Posterior vena cava (tissue), 2 donors: ENCODE measurements at regions not wholly inside any gene's neighbourhood (a gene's known extent, or its start where the extent isn't known, plus 50 kb on each side); places are given as distances from the start of the nearest gene placed in this dataset.
"Not testable (repeated sequence)": the region's sequence is repeated elsewhere in the genome, so short reads cannot be mapped to it uniquely, and the experiment has no call there.

Source experiments
- DNase-seq: peaks from one replicate; pipeline ENCODE4 v3.0.0-alpha.2; 2020; ENCODE audit warnings: low spot score
- intact Hi-C, 2 donors: fragments of 100-400 bp; cut with DNase I; formaldehyde crosslinking; loops; one replicate each; pipeline versions ENCODE4 v1.14.1 to v1.14.2; 2022 to 2023
- donor health status: DM: yes; HTN: yes; CAD: no.
- donor health status: DM: yes; HTN: yes; CAD: no.

DNA sequence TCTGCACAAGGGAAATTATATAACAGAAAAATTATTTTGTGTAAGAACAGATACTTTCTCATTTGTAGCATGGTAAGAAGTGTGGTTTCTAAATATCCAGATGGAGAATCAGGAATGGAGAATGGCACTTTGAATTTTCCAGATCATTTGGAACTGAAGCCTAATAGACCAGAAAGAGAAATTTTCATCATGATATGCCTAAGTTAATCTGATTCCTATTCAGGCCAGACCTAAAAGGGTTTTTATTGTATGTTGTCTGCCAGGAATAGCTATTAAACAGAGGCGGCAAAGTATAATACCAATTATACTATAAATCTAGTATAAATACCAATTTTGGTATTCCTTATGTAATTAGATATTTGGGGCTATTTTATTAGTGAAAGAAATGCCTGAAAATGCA lies 382.7 kb upstream of the FAR2 start:
- intact Hi-C loops: no loop called here

DNA sequence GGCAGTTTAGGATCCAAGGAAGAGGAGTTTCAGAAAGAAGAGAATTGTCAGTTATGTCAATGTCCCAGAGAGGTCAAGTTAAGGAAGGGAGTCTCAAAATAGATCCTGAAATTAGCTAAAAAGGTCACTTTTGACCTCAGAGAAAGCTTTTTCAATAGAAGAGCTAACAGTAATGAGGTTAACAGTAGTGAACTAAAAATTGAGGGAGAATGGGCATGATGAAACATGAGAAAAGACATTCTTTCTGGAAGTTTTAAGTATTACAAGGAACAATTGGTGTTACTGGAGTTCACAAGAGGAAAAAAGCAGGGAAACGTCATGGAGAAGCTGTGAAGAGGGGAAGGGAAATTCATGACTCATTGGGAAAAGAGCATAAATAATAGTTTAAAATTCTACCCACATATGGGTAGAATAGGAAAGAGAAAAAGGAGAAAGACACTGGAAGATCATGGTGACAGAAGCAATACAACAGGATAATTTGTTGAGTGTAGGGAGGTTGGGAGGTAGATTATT lies 381.2 kb upstream of the FAR2 start:
- intact Hi-C loops: no loop called here
- no peak for DNase-seq

More for the DNA sequence above, 382.7 kb upstream of the FAR2 start:
- no peak for DNase-seq

DNA sequence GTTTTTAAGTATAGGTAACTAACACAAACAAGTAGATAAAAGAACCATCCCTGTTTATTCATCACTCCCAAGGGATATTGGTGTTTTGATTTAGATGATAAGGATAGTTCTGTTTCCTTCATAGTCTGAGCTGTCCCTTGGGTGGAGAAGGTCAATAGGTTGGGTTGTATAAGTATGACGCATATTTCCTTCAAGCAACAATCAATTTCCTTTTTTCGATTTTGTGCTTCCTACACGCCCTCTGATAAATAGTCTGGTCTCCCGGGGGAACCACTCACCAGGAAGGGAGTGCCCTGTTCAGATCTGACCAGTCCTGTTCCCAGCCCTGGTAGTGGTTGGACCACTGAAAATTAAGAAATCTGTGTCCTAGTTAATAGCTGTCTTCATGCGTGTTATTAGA lies 378.8 kb upstream of the FAR2 start:
- no peak for DNase-seq
- intact Hi-C loops: no loop called here

DNA sequence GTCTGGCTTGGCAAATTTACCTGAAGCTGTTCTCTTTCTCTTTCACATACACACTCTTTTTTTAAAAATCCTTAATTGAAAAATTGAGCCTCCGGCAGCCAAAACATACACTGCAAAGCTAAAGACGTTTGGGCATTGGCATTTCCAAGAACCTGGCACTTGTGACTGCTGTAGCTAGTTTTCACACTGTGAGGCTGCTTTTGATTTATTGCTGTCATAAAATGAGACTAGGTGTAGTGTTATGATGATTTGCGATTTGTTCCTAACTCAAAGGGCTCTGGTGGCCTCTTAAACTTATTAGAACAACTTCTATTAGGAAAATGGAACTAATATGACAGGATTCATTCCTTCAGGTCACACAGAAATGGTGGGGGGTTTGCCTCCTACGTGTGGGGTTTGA lies 377.1 kb upstream of the FAR2 start:
- no peak for DNase-seq
- intact Hi-C loops: no loop called here

DNA sequence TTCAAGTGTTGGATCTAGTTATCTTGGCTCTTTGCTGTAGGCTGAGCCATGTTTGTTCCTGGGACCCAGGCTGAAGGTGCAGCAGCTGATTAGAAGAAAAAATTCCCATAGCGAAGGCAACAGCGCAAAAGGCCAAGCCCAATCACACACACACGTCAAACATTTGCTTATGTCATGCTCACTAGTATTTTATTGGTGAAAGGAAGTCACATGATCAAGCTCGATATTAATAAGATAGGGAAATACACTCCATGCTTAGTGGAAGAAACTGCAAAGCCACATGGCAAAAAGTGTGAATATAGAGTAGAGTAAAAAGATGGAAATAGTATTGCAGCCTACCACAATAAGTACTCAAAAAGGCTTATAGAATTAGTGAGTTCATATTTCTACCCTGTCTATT lies 373.5 kb upstream of the FAR2 start:
- intact Hi-C loops: no loop called here
- no peak for DNase-seq

DNA sequence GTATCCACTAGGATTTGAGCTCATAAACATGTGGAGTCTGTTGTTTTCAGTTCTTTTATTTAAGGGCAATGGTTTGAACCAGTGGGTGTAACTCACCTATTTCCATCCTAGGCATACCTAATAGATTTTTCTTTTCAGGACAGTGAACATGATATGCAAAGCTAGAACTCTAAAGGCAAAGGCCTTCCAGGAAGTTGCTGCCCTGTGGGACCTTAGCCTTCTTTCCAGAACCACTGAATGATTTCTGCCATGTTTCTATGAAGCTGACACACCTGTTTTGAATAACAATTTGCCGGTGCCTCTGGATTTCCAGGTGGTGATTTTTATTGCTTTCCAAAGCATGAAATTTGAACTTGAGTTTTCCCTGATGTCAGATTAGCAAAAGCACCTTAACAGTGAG lies 372.9 kb upstream of the FAR2 start:
- DNase-seq: no peak
- intact Hi-C loops: no loop called here

DNA sequence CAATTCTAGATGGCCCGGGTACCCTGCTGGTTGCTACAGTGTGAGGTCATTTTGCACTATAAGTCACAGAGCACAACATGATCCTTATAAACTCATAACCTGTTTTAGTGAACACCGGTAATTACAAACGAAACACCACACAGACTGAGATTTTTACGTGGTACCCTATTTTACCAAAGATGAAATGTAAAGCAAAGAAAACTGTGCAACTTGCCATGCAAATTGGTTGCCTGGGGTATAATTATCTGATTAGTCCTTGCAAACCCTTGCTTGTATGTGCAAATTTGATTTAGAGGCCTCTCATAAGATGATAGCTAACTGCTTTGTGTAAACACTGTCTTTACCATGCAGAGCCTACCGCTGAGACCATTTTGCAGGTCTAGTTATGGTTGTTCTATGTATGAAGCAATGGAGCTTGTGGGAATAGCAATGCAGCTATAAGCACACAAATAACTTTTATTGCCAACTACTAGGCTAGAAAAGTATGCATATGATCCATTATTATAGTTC lies 372.1 kb upstream of the FAR2 start:
- intact Hi-C loops: no loop called here
- no peak for DNase-seq

DNA sequence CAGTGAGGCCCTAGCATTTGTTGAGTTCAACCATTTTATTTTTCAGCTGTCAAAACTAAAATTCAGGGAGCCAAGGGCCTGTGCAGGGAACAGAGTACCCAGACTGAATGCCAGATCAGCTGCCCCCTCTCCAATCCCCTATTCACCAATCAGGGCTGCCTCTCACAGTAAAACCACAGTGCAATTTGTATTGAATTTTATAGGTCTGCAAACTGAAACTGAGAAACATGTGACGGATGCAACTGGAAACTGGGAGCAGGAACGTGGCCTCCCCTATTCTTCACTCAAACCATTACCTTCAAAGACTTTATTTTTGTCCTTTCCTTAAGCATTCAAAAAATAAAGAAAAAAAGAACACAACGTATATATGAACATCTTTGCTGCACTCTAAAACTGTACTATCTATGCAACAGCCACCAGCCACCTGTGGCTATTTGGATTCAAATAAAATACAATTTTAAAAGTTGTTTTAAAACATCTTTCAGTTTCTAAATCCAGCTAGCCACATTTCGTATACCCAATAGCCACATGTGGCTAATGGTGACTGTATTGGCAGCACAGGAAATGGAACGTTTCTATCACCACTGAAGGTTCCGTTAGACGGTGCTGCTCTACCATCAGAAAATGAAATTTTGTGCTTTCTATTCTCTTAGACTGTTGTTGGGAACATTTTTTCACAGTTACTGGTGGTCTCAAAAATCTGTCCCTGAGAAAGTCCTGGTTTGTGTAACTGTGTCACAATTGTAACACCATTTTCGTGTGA lies 371.3 kb upstream of the FAR2 start:
- DNase-seq: no peak
- intact Hi-C loops: no loop called here

DNA sequence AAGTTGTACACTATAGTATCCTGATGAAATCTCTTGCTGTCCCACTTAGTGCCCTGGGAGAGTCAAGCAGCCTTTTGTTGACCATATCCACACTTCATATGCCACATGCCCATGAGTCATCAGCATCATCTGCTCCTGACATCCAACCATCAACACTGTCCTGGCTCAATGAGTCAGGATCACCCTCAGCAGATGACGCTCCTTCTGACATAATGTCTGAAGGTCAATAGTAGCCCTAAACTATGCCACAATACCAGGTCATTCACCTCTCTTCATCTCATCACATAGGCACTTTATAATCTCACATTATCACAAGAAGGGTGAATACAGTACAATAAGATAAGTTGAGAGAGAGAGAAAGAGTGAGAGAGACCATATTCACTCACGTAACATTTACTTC lies 369.0 kb upstream of the FAR2 start:
- intact Hi-C loops: no loop called here
- no peak for DNase-seq

DNA sequence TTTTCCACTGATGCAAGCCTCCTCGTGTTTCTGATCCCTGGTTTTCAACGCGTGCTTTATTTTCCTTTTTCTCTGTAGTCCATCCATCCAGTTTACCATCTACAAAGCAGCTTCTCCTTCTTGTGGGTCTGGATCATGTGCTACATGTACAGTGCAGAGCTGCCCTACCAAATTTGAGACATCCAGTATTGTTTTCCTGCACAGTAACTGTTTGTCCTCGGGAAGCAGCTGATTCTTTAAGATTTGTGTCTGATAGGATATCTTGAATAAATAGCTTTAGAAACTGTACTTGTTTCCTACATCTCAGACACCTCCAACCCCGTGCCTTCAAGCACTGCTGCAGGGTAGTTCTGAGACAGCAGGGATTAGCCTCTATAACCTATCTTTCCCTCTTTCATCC lies 368.1 kb upstream of the FAR2 start:
- intact Hi-C loops: no loop called here

DNA sequence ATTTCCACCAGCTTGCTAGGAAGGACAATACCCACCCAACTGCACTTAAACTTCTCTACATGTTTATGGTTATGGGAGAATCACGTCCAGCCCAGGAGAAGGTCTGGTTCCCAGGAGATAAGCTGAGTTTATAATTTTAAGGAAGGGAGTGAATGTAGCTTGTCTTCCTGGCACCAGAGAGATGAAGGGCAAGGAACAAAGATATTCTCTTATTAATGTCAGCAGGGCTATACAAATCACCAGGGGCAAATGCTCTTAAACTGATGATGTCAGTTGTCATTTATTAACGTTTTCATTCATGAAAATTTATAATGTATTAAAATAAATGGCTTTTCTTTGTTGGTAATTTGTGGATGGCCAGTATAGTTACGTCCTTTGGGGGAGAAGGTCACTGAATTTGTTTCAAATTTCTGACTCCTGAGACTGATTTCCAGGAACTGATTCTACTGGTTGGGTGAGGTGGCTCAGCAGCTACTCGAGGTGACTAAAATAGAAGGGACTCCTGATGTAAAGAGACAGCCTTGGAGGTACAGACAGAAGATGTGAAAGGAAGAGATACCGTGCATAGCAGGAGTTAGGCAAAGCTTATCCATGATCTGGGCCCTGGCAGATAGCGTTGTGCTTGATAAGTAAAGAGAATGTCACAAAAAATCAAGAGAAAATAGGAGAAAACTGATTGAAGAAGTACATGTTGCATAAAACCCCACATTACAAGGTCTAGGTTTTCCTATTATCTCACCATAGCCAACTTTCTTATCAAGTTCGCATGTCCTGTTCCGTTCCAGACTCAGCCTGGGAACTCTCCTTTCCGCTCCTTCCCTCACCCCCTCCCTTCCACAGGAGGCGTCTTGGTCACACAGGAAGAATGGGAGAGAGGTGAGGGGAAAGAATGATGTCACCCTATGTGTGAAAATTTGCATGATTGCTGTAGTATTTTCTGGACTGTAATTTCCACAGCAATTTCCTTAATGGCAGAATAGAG lies 367.1 kb upstream of the FAR2 start:
- intact Hi-C loops: no loop called here
- DNase-seq: no peak

More for the DNA sequence above, 368.1 kb upstream of the FAR2 start:
- DNase-seq: no peak

DNA sequence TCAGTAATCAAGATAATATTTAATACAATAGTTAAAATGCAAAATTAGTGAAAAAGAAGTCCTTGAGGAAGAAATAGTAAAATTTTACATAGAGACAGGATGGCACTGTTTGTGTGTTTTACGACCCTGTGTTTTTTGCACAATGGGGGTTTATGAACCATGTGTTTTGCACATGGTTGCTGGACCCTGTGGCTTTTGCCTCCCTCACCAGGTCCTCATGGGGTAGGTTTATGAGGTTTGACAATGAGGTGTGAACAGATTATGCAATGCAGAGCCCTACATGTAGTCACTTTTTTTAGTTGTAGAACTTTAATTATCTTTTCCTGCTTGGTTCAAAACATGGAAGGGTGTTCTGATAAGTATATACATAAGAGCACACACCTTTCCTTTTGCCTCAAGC lies 366.3 kb upstream of the FAR2 start:
- no peak for DNase-seq
- intact Hi-C loops: no loop called here

DNA sequence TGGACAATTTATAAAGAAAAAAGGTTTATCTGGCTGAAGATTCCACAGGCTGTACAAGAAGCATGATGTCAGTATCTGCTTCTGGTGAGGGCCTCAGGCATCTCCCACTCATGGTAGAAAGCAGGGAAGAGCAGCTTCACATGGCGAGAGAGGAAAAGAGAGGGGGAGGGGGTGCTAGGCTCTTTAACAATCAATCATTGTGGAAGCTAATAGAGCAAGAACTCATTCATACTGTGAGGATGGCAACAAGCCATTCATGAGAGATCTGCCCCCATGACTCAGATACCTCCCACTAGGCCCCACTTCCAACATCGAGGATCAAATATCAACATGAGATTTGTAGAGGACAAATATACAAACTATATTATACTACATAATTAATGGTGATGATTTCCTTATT lies 361.9 kb upstream of the FAR2 start:
- intact Hi-C loops: no loop called here
- DNase-seq: no peak

DNA sequence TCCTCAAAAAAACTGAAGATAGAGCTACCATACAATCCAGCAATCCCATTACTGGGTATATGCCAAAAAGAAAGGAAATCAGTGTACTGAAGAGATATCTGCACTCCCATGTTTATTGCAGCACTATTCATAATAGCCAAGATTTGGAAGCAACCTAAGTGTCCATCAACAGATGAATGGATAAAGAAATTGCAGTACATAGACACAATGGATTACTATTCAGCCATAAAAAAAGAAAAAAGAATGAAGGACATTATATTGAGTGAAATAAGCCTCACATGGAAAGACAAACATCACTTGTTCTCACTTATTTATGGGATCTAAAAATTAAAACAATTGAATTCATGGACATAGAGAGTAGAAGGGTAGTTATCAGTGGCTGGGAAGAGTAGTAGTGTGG lies 360.8 kb upstream of the FAR2 start:
- intact Hi-C loops, DNase-seq: not testable (repeated sequence)

DNA sequence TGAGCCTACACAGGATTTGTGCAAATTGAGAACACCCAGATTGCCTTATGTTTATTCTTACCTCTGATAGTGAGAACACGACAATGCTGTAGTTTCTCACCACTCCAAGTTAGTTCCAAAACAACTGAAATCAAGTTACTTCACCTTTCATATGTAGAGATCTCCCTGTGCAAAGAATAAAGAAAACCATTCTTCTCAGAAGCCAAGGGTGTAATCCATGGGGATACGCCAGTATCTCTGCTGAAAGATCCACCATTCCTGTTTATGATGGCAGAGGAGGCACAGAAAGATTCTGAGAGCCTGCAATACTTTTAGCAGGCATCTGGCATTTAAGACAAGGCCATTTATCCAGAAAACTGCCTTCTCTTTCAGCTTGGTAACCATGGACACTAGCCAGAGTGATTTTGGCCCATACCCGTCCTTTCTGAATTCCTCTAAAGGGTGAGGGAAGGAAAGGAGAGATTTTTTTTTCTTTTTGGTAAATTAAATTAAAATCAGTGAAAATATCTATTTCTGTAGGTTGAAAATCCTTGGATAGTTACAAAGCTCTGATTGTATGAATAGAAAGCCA lies 355.4 kb upstream of the FAR2 start:
- DNase-seq: no peak
- intact Hi-C loops: no loop called here

DNA sequence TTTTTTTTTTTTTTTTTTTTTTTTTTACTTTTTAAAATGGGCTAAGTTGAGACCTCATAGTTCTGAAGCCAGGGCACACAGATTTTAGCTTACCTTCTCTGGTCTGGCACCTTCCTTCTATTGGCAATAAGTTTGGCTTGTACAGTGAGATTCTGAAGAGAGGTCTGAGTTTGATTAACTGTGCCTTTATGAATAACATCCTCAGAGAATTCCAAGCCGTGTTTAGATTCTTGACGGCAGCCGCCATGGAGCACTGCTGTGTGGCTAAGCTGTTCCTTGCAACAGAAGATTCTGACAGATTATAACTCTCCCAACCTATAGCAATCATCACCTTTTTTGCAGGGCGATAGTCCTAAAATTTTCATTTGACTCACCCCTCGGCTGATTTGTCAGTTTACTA lies 354.9 kb upstream of the FAR2 start:
- DNase-seq: no peak
- intact Hi-C loops: no loop called here

DNA sequence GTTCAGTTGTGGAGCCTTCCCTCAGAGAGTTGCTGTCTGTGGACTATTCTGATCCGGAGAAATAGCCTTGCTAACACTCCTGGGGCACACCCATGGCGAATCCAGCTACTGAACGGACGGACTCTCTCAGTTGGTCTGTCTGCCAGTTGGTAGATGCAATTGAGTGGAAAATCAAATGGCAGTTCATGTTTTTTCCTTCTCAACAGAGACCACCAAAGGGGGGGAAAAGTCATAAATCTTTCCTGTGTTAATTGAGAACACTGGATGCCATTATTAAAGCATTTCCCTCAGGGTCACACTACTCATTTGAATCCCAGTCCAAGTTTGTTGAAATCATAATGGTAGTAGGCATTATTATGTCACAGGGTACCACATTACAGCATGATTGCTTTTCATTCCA lies 354.3 kb upstream of the FAR2 start:
- DNase-seq: no peak
- intact Hi-C loops: no loop called here

DNA sequence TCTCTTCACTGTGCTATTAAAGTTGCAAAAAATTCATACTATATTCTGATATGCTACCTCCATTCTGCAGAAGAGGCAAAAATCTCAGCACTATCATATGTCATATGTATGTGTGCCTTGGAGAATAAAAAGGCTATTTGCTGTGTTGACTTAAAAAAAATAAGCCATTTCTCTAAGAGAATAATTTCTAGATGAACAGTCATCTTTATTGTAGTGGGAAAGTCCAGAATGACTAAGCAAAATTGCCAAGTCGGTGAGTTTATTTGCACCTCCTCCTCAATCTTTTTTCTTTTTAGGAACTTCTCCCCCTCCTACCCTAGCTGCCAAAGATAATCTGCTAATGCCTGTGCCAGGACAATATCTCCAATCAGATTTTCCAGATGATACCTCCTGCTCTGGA lies 353.8 kb upstream of the FAR2 start:
- DNase-seq: no peak
- intact Hi-C loops: no loop called here

DNA sequence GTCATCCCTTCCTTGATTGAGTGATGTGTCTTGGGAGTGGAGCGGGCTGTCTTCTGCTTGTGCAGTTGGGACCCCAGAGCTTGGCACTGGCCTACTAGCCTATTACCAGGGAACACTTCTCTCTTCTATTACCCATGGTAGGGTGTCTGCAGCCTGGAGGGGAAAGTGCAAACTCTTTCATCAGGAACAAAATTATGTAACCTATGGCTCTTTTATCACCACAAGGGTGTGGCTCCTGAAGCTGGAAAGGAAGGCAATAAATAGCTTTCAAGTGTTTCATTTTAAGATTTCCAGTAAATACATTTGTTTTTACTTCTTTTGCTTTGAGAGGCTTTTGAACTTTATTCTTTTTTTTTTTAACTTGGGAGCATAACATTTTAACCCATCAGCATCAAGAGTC lies 349.7 kb upstream of the FAR2 start:
- DNase-seq: no peak
- intact Hi-C loops: no loop called here

DNA sequence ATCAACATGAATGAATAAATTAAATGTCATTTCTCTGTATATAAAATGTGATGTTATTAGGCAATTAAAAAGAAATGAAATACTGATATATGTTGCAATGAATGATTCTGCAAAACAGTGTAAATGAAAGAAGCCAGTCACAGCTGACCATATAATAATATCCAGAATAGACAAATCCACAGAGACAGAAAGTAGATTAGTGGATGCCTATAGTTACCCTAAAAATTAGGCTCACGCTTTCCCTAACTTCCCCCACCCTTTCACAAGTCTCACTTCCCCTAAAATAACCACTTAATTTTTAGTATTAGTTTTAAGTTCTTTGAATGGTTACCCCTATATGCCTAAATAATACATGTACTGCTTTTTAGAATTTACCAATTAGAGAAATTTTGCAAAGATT lies 348.9 kb upstream of the FAR2 start:
- DNase-seq: no peak
- intact Hi-C loops: no loop called here
